ENCODE measurements at regions not wholly inside any gene's neighbourhood (a gene's known extent, or its start where the extent isn't known, plus 50 kb on each side); places are given as distances from the start of the nearest gene placed in this dataset.
"Not testable (repeated sequence)": the region's sequence is repeated elsewhere in the genome, so short reads cannot be mapped to it uniquely, and the experiment has no call there.

DNA sequence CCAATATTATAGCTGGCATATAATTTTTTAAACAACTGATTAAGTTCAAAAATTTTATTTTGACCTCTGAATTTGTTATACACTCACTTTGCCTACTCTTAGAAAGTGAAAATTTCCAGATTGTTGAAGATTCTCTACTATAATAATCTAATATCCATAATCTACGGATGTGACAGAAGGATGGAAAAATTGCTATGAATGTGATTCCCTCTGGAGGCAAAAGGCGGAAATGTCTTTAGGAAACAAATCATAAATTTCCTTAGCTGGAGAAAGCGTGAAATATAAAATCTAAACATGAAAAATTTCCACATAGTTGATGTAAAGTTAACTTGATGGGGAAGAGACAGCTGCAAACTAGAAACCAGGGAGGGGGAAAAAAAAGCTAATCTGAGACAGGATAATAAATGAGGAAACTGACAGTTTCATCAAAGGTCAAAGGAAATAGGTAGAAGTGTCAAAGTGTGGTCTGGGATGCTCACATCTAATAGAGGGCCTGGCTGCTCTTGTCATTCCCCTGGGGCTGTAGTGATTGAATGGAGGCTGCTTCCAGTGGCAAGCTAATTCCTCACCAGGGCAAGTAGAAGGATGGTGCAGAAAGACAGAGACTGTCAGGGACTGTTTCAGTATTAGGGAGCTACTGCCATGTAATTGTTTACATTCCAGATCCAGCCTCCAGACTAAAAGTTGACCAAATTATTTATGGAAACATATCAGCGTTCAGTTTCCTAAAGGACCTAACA is 264.5 kb downstream of the SDHAF3 start:
- DNase-seq = no peak

DNA sequence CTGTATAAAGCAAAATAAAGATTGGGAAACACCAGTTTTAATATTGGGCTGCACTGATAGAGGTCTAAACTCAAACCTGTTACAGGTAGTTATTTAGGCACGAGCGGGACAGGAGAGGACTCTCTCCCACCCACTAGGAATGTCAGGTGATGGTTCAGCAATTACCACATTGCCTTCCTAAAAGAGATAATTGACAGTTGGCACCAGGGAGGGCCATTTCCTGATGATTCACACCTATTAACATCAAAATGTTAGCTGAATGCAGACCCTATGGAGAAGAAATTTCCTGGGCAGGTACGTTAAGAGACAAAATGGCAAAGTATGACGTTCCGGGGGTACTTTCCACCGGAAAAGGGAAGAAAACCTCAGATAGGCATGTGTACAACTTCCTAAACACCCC is 272.6 kb downstream of the SDHAF3 start:
- DNase-seq = no peak

DNA sequence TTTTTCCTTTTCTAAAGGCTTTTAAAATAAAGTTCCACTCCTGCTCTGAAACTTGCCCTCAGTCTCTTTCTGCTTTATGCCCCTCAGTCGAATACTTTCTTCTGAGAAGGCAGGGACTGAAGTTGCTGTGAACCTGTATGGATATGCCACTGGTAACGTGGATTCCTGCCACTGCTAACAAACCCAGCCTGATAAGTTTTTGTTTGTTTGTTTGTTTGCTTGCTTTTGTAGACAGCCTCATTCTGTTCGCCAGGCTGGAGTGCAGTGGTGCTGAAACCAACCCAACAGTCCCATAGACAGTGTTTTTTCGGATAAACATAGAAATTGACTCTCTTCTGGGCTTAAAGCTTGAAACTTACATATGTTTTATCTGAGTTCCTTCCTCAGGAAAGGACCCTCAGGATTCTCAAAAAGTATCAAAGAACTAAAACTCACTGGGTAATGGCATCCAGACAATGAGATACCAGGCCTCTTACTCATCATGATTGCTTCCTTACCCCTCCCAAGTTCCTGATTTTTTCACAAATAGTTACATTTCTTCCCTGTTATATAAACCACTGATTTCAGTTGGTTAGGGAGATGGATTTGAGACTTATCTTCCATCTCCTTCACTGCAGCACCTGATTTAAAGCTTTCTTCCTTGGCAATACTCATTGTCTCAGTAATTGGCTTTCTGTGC is 273.6 kb downstream of the SDHAF3 start:
- no peak for DNase-seq

DNA sequence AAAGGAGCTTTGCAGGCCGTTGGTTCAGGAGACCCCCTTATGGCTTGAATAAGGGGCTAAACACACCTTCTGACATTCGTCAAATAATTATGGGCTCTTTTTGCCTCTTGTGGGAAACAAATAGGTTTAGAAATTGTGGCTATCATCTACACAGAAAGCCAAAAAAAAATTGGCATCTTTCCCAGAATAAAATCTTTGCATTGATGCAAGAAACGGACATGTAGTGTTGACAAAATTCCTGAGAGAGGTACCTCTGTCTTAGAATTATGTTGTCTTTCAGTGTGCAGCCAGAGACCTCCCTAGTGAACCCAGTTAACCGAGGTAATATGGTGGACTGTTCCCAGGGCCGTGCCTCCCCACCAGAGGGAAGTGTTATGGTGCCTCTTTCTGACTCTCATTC is 283.9 kb downstream of the SDHAF3 start:
- DNase-seq = no peak

DNA sequence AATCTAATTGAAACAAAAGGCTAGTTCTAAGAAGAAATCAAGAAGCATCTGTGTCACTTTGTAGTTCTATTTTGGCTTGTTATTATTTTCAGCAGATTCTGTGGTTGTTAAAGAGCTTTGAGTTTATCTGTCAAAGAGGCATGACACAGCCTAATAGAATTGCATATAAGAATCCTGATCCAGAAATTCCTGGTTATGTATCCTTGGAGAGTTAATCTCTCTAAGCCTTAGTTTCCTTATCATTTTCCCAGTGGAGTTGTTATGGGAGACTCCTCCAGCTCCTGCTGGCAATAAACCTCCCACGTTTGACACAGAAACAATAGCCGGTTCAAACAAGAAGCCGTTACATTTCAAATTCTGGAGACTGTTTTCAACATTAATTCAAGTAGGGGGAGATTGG is 288.3 kb downstream of the SDHAF3 start:
- DNase-seq = no peak

DNA sequence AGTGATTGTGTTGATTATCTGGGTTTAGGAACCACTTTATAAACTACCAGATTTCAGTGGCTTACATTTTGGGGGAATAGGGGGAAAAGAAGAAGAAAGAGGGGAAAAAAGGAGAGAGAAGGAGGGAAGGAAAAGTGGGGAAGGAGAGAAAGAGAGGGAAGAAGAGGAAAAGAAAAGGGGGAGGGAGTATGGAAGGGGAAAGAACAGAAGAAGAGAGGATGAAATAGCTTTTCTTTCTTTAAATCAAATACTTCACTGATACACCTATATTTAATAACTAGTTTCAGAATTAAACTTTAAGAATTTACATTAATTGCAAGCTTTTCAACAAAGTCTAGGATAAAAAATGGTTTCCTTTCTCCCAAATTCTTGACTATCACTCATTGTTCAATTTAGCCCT is 289.6 kb downstream of the SDHAF3 start:
- no peak for DNase-seq

DNA sequence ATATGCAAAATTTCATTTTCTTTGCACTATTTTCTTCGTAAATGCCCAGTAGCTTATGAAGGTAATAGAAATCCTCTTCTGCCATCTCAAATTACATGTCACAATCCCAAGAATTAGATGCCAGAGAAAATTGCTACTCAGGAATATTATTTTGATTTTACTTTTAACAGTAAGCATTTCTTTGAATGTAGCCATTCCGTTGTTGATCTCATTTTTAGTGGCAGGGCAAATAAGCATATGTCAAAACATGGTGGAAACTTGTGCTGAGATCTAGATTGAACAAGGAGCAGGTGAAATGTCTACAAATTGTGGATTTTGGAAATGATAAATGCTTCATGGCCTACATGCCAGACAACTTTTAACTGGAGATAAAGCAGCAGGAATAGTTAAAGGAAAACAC is 291.8 kb downstream of the SDHAF3 start:
- DNase-seq = no peak

DNA sequence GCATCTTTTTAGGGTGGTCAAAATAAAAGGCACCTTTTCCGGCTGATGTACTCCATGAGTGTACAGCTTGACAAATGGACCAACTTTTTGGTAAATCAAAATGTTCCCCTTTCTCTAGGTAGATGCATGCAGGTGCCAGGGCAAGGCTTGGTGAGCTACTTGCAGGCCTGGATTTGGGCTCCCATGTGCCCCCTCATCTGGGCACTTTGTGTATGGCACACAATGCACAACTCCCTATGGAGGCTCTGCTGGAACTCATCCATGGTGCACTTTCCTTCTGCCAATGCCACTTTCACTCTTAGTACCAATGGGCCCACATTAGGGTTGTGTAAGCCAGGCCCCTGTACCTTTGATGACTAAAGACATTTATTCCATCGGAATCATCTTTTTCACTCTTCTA is 300.8 kb downstream of the SDHAF3 start:
- DNase-seq = no peak

DNA sequence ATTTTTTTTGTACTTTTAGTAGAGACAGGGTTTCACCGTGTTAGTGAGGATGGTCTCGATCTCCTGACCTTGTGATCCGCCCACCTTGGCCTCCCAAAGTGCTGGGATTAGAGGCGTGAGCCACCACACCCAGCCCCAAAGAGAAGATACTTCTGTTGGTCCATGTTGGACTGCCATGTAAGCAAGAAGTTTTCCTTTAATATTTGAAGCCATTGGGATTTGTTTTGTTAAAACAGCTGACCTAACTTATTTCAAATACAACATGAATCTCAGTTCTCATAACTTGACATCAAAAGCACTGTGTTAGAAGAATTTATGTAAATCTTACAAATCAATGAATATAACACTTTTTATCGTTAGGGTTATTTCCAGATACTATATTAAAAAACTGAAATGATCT is 302.4 kb downstream of the SDHAF3 start:
- no peak for DNase-seq

DNA sequence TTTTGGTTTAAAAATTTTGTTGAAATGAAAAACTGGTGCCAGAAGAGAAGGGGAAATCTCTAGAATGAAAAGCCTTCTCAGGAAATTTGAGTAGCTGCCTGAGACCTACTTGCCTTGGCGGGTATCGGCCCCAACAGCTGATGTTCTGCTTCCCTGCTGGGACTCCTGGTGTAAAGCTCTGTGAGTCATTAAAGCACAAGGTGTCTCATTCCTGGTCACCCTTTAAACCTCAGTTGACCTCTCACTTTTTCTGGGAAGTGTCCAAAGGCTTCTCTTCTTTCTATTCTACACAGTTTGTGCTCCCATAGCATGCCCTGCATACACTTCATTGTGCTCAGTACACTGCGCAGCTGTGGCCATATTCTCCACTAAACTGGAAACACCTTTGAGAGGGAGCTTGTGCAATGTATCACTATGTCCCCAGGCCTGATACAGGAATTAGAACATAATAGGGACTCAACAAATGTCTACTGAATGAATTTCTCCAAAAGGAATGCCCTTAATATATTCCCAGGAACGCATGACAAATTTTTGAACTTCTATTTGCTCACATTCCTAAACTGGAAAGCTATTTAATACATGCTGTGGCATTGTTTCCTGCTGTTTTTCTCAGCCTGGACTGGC is 303.9 kb downstream of the SDHAF3 start:
- no peak for DNase-seq

DNA sequence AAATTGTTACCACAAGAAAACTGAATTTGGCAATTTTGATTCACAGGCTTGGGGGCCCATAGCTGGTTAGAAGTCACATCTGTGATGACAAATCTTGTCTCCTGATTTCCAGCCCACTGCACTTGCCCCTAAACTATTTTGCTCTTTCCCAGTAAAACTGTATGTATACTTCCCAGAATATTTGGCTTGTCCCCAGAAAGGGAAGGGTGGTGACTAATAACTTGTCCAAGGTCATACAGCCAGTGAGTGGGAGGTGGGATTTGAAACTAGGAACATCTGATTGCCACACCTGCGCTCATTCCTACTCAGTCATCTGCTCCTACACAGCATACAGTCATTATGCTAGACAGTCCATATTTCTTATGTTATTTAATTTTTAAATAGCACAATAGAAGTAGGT is 304.5 kb downstream of the SDHAF3 start:
- no peak for DNase-seq

DNA sequence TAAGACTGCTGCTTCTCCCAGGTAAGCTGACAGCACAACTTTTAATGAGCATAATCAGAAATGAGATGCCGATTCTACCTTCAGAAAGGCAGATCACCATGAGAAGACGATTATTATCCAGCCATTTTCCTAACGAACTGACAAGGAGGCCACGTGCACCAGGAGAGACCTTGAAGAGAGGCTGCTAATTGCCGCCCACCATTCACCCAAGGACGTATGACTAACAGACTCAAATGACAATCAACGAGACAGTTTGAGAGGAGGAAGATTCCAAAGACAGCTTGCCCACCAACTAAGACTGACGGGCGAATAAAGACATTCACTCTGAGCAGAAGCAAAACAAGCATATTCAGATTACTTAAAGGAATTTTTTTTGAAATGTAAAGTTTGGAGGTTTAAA is 301.9 kb upstream of the TAC1 start:
- DNase-seq = no peak

DNA sequence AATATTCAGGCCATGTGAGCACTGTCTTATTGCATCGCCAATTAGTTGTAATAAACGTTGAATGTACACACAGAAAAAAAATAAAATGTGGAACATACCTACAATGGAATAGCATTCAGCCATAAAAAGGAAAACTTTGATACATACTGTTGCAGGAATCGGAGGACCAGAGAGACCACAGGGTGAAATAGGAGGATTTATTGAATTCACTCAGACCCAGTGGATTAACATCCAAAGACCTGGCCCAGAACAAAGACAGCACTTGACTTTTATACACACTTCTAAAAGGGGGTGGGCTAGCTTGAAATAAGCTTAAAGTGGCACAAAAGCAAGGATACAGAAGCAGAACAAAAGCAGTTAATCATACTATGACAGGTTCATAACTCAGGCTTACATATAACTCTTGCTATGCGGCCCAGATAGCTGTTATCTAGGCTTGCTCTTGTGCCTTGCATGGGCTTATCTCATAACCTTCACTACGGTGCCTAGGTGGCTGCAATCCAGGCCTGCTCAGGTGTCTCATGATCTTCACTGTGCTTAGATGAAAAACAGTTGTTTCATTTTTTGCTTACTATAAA is 292.2 kb upstream of the TAC1 start:
- no peak for DNase-seq

DNA sequence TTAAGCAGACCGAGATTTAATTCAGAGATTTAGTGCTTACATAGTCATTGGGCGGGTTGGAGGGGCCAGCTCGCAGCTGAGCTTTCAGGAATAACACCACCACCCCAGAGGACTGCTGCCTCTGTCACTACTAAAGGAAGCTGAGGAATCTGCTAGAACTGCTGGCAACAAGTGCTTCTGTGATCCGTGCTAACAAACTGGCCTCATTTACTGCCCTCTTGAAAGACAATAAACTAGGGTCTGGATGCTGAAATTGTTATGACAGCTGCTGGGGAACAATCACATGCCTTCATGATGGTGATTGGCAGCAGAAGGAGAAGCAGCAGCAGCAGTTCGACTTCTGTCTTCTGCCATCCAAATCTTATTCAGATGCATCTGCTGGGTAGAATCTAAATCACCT is 285.5 kb upstream of the TAC1 start:
- no peak for DNase-seq

DNA sequence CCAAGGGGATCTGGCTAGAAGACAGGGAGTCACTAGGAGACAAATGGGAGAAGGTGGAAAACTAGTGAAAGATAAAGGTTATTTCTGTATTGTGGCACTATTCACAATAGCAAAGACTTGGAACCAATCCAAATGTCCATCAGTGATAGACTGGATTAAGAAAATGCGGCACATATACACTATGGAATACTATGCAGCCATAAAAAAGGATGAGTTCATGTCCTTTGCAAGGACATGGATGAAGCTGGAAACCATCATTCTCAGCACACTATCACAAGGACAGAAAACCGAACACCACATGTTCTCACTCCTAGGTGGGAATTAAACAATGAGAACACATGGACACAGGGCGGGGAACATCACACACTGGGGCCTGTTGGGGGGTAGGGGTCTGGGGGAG is 282.4 kb upstream of the TAC1 start:
- not testable (repeated sequence) for DNase-seq

DNA sequence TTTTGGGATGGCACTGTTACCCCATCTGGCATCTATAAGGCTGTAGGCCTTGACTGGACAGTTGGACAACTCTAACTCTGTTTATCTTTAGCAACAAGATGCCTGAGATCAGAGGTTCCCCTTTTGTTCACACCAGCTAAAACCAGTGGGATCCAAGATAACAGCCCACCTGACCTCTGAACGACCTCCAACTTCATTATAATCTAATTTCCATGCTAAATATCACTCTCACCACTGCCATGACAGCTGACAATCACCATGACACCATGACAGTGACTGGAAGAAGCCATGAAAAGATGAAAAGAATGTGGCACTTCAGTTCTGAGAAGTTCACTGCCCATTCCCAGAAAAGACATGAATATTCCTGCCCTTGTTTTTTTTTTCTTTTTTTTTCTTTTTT is 281.4 kb upstream of the TAC1 start:
- no peak for DNase-seq

DNA sequence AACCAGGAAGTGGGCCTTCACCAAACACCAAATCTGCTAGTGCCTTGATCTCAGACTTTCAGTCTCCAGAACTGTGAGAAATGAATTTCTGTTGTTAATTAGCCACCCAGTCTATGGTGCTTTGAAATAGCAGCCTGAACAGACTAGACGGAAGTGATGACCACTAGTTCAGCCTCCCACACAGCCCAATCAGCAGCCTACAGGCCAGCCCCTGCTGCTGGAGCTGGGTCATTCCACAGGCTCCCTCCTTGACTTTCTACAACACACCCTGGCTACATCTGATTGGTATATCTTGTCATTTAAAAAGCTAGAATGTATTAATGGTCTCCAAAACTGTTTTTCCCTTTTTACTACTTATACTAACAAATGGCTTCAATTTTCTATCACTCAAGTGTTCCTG is 277.2 kb upstream of the TAC1 start:
- no peak for DNase-seq

DNA sequence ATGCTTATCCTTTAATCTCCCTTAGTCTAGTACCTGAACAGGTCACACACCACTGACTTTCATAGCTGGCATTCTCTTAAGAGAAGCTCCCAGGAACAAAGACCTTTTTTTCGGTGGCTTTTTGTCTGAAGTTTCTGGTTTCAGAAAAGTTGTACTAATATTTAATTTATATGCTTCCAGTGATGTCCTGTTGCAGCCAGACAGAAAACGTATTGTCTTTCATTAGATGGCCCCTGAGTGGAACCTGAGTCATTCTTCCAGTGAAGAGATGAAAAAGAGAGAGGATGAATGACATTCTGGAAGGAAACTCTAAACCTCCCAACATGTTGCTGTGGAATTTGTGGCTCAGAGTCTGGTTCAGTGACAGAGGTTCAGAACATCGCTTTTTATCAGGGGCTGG is 274.8 kb upstream of the TAC1 start:
- DNase-seq = no peak

DNA sequence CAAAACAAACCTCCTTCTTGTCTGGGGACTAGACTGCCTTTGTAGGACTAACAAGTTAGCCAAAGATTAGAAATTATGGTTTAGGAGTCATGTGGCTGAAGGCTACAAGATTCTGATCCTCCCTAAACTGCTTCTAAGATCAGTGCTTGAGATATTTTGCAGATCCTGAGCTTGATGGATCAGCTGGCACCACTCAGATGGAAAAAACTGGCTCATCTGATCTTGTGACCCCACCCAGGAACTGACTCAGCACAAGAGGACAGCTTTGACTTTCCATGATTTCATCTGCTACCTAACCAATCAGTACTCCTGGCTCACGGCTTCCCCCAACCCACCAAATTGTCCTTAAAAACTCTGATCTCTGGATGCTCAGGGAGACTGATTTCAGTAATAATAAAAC is 271.5 kb upstream of the TAC1 start:
- no peak for DNase-seq

DNA sequence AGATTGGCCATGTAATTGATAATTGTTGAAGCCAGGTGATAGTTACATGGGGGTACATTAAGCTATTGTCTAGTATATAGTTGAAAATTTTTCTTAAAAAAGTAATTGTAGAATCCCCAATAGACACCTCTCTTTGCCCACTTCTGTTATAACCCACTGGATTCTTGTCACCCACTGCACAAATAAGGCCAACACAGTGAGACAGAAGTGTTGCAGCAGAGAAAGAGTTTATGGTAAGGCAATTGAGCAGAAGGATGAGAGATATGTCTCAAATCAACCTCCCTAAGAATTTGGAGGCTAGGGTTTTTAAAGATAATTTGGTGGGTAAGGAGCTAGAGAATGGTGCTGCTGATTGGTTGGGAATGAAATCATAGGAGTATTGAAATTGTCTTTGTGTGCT is 270.3 kb upstream of the TAC1 start:
- DNase-seq = no peak

DNA sequence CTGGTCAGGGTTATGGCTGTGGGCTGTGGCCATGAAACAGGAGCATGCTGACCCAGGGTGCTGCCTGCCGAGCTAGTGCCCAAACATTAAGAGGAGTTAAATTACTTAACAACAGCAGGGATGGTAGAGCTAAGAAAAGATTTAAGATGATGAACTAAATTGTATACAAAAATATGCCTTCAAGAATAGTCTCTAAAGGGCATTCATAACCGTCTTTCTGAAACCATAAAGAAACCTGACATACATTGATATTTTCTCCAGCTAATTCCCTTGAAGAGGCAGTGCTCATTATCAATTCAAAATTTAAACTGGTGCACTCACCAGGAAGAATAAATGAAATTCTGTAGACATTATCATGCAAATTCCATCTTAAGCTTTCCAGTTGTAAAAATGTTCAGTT is 265.8 kb upstream of the TAC1 start:
- DNase-seq = no peak

DNA sequence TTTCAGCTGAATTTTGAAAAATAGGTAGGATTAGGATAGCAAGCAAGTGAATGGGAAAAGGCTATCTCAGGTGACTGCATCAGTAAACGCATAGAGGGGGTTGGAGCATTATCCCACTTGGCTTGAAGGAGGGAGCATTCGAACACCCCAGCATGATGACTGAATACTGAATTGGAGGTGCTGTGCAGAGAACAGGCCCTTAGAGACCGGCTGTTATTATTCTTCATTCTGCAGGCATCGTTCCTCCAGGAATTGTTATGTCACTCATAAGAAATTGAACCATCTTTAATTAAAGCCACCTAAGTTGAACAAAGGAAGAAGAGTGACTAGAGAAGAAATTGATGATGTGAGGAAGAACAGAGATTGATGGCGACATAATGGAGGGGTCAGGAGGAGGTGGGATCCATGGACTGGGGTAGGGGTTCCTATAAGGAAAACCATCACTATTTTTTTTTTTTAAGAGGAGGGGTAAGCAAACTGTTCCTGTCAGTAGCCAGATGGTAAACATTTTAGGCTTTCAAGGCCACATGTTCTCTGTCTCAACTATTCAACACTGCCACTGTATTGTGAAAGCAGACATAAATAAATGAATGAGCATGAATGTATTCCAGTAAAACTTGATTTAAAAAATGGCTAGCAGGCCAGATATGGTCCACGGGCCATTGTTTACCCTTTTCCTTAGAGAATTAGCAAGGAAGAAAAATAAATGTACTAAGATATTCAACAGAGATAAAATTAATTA is 264.7 kb upstream of the TAC1 start:
- DNase-seq = no peak

DNA sequence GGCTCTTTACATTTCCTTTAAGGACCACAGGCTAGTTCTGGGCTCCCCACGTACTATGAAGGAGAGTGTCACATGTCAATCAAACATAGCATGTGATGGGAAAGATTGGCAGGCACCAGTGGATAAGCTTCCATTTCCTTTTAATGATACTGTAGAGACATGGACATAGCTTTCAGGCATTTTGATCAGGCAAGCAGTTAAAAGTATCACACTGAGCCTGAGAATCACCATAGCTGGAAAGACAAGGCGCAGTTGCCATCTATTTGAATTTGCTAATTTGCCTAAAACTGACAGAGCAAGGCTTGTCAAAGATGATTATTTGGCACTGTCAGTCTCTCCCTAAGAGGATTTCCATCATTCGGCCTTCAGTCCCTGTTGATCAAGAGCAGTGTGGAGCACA is 263.4 kb upstream of the TAC1 start:
- no peak for DNase-seq

DNA sequence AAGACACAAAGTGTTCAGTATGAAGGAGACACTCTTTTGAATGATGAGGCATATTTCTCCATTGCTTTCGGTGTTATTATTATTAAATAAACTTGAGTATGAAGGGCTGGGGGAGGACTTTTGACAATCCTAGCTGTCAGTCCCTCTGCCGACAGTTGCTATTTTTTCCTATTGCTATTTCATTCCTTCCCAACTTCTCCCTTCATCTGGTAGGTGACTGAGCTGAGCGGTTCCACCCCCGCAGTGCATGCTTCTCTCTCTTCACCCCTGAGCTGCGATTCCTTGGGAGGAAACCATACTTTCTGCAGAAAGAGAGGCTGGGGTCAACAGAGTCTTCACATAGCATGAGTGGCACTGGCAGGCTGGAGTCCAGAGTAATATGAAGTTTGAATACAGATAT is 261.2 kb upstream of the TAC1 start:
- no peak for DNase-seq

Measured in NCI-H1436 (cell line).